ENCODE measurements at regions not wholly inside any gene's neighbourhood (a gene's known extent, or its start where the extent isn't known, plus 50 kb on each side); places are given as distances from the start of the nearest gene placed in this dataset.

DNA sequence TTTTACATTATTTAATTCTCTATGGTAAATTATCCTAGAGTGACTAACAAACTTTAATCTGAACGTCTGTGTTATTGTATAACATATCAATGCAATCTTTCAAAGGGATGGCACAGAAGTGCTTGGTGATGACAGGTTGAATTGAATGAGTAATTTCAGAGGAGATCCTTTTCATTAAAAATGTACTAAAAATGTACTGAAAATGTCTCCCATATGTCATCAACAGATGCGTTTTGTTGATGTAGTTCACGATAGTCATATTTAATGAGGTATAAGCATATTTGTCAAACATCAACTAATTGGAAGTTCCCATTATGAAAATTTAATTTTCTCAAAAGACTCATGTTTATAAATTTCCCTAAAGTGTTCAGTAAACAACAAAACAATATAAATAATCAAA is 1434.7 kb upstream of the PCDH20 start:
- DNase-seq (ENCODE audit: low read depth, low spot score): no peak
- no peaks in the 10 kb centered on the region for H3K27me3 ChIP-seq (ENCODE audit: insufficient read depth, insufficient read length)
- H3K9ac ChIP-seq (ENCODE audit: insufficient read length, low read depth): no peak overlapping the region
- H3K4me1 ChIP-seq (ENCODE audit: insufficient read depth, insufficient read length): no peaks in the 10 kb centered on the region
- TF ChIP-seq YY1 (IDR thresholded peaks at IDR 0.05; ENCODE audit: insufficient read depth, insufficient read length): no peak
- H3K9me3 ChIP-seq (ENCODE audit: insufficient read depth, low read length): no peaks in the 10 kb centered on the region
- no peak overlapping the region for H3K4me3 ChIP-seq (ENCODE audit: insufficient read length, low read depth)
- H3K36me3 ChIP-seq (ENCODE audit: insufficient read depth, insufficient read length, low read length): no peaks in the 10 kb centered on the region

DNA sequence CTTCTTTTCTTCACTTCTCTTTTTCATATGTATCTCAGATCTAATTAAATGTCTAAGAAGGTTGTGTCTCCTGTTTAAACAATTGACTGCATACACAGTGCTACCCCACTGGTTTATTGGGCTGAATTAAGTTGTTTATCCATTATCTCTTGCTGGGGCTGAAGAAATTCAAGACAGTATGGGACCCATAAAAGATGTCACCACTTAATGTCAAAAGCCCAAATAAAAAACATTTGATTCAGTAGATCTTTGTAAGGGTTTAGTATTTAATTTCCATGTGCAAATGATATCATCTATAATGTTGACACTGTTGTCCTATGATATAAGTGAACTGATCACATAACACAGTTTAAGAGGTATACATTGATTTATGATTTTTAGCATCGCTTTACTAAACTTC is 1431.9 kb upstream of the PCDH20 start:
- Histone ChIP-seq H3K27me3 (ENCODE audit: insufficient read depth, insufficient read length) (no peaks in the 10 kb centered on the region), H3K4me3 (ENCODE audit: insufficient read length, low read depth) (no peak overlapping the region), H3K9me3 (ENCODE audit: insufficient read depth, low read length) (no peaks in the 10 kb centered on the region), H3K4me1 (ENCODE audit: insufficient read depth, insufficient read length) (no peaks in the 10 kb centered on the region), H3K9ac (ENCODE audit: insufficient read length, low read depth) (no peak overlapping the region), H3K36me3 (ENCODE audit: insufficient read depth, insufficient read length, low read length) (no peaks in the 10 kb centered on the region)
- DNase-seq (ENCODE audit: low read depth, low spot score): no peak
- TF ChIP-seq SUZ12 (IDR thresholded peaks at IDR 0.05; ENCODE audit: extremely low read depth, insufficient read depth, insufficient read length) (no peak), YY1 (IDR thresholded peaks at IDR 0.05; ENCODE audit: insufficient read depth, insufficient read length) (no peak), ZNF274 (IDR thresholded peaks at IDR 0.05; ENCODE audit: low read depth, low read length) (no peak)

DNA sequence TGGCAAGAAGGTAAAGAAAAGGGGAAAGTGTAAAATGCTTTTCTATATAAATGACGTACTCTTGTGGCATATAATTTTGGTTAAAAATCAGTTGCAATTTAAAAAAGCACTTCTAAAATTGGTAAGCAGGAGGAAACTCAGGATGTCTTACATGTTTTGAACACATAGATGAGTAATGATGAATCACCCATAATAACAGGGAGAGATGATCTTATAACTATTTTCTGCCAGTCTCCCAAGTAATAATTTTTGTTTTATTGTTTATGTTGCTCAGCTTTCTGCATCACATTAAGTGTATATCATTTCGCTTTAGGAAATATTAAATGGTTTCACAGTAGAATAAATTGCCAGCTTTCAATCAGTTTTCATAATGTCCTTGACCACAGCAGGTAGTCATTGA is 1430.7 kb upstream of the PCDH20 start:
- no peaks in the 10 kb centered on the region for H3K27me3 ChIP-seq (ENCODE audit: insufficient read depth, insufficient read length)
- H3K9me3 ChIP-seq (ENCODE audit: insufficient read depth, low read length): no peaks in the 10 kb centered on the region
- no peak for DNase-seq (ENCODE audit: low read depth, low spot score)
- no peaks in the 10 kb centered on the region for H3K4me1 ChIP-seq (ENCODE audit: insufficient read depth, insufficient read length)
- no peaks in the 10 kb centered on the region for H3K36me3 ChIP-seq (ENCODE audit: insufficient read depth, insufficient read length, low read length)
- no peak overlapping the region for H3K9ac ChIP-seq (ENCODE audit: insufficient read length, low read depth)
- no peak overlapping the region for H3K4me3 ChIP-seq (ENCODE audit: insufficient read length, low read depth)
- TF ChIP-seq YY1 (IDR thresholded peaks at IDR 0.05; ENCODE audit: insufficient read depth, insufficient read length) (no peak), ZNF274 (IDR thresholded peaks at IDR 0.05; ENCODE audit: low read depth, low read length) (no peak), SUZ12 (IDR thresholded peaks at IDR 0.05; ENCODE audit: extremely low read depth, insufficient read depth, insufficient read length) (no peak)

DNA sequence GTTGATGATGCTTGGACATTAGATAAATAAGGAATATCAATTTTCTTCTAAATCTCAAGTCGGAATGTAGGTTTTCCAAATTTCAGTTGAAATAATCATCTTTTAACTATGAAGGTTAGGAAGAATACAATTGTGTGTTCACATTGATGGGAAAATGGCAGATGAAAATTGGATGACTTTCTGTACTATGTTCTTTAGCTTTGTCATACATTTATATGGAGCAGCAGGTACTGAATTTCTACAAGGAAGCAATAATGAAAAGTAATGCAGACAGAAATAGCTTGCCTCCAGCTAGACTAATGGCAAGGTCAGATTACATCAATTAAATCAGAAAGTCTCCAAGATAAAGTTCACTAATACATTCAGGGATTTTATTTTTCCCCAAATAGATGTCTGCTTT is 1423.7 kb upstream of the PCDH20 start:
- Histone ChIP-seq H3K9ac (ENCODE audit: insufficient read length, low read depth) (no peak overlapping the region), H3K36me3 (ENCODE audit: insufficient read depth, insufficient read length, low read length) (no peaks in the 10 kb centered on the region), H3K4me3 (ENCODE audit: insufficient read length, low read depth) (no peak overlapping the region), H3K27me3 (ENCODE audit: insufficient read depth, insufficient read length) (no peaks in the 10 kb centered on the region), H3K9me3 (ENCODE audit: insufficient read depth, low read length) (no peaks in the 10 kb centered on the region), H3K4me1 (ENCODE audit: insufficient read depth, insufficient read length) (no peaks in the 10 kb centered on the region)
- TF ChIP-seq ZNF274 (IDR thresholded peaks at IDR 0.05; ENCODE audit: low read depth, low read length): no peak
- TF ChIP-seq SUZ12 (IDR thresholded peaks at IDR 0.05; ENCODE audit: extremely low read depth, insufficient read depth, insufficient read length): no peak
- TF ChIP-seq YY1 (IDR thresholded peaks at IDR 0.05; ENCODE audit: insufficient read depth, insufficient read length): no peak
- DNase-seq (ENCODE audit: low read depth, low spot score): no peak

DNA sequence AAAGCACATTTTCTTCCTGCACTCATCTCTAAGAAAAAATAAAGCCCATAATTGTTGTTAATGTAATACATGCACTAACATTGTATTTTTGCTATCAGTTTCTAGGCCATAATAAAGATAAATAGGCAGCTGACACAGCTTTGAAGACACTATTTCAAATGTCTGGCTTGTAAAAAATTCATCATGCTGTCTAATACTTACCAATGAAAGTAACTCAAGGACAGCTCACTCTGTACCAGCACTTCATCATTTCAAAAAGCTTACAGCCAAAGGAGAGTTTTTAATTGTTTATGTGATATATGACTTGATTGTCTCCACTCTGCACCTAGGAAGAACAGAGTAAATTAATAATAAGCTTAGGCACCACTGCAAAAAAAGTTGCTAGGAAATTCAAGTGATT is 1423.3 kb upstream of the PCDH20 start:
- no peaks in the 10 kb centered on the region for H3K9me3 ChIP-seq (ENCODE audit: insufficient read depth, low read length)
- H3K9ac ChIP-seq (ENCODE audit: insufficient read length, low read depth): no peak overlapping the region
- H3K27me3 ChIP-seq (ENCODE audit: insufficient read depth, insufficient read length): no peaks in the 10 kb centered on the region
- H3K36me3 ChIP-seq (ENCODE audit: insufficient read depth, insufficient read length, low read length): no peaks in the 10 kb centered on the region
- no peaks in the 10 kb centered on the region for H3K4me1 ChIP-seq (ENCODE audit: insufficient read depth, insufficient read length)
- TF ChIP-seq ZNF274 (IDR thresholded peaks at IDR 0.05; ENCODE audit: low read depth, low read length): no peak
- DNase-seq (ENCODE audit: low read depth, low spot score): no peak
- no peak overlapping the region for H3K4me3 ChIP-seq (ENCODE audit: insufficient read length, low read depth)

DNA sequence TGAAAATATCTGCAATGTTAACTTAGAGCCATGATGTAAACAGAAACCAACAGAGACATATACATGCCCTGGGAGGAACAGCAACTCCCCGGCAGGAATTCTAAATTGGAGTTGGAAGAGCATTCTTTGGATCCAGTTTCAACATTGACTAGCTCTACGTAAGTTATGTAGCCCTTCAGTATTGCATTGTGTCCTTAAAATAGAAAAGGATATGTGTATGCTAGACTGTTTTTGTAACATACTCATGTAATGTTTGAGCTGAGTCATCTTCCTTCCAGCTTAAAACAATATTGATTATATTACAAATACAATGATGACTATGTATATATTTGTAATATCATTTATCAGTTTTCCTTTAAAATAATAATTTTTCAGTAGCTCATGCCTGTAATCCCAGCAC is 1422.2 kb upstream of the PCDH20 start:
- Histone ChIP-seq H3K9me3 (ENCODE audit: insufficient read depth, low read length) (no peaks in the 10 kb centered on the region), H3K36me3 (ENCODE audit: insufficient read depth, insufficient read length, low read length) (no peaks in the 10 kb centered on the region), H3K4me1 (ENCODE audit: insufficient read depth, insufficient read length) (no peaks in the 10 kb centered on the region), H3K9ac (ENCODE audit: insufficient read length, low read depth) (no peak overlapping the region), H3K4me3 (ENCODE audit: insufficient read length, low read depth) (no peak overlapping the region), H3K27me3 (ENCODE audit: insufficient read depth, insufficient read length) (no peaks in the 10 kb centered on the region)
- no peak for DNase-seq (ENCODE audit: low read depth, low spot score)
- TF ChIP-seq ZNF274 (IDR thresholded peaks at IDR 0.05; ENCODE audit: low read depth, low read length) (no peak), SUZ12 (IDR thresholded peaks at IDR 0.05; ENCODE audit: extremely low read depth, insufficient read depth, insufficient read length) (no peak), YY1 (IDR thresholded peaks at IDR 0.05; ENCODE audit: insufficient read depth, insufficient read length) (no peak)

DNA sequence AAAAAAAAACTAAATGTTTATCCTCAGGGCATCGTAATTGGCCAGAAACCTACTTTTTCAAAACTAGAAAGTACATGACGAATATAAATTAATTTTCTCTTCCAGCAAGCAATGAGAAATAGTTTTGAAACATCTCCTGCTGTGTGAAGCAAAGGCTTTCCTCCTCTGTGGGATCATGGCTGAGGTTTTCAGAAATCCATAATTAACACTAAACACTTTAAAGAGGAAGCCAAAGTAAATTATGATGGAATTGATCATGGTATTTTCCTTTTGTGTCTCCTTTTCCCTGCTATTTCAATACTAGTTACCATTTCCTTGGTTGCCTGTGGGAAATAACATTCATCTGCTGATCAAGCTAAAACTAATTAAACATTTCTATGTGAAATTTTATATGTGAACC is 1413.8 kb upstream of the PCDH20 start:
- H3K27me3 ChIP-seq (ENCODE audit: insufficient read depth, insufficient read length): no peaks in the 10 kb centered on the region
- no peaks in the 10 kb centered on the region for H3K4me1 ChIP-seq (ENCODE audit: insufficient read depth, insufficient read length)
- H3K36me3 ChIP-seq (ENCODE audit: insufficient read depth, insufficient read length, low read length): no peaks in the 10 kb centered on the region
- H3K9me3 ChIP-seq (ENCODE audit: insufficient read depth, low read length): no peaks in the 10 kb centered on the region
- no peak overlapping the region for H3K9ac ChIP-seq (ENCODE audit: insufficient read length, low read depth)
- TF ChIP-seq SUZ12 (IDR thresholded peaks at IDR 0.05; ENCODE audit: extremely low read depth, insufficient read depth, insufficient read length) (no peak), ZNF274 (IDR thresholded peaks at IDR 0.05; ENCODE audit: low read depth, low read length) (no peak)
- no peak overlapping the region for H3K4me3 ChIP-seq (ENCODE audit: insufficient read length, low read depth)
- no peak for DNase-seq (ENCODE audit: low read depth, low spot score)

DNA sequence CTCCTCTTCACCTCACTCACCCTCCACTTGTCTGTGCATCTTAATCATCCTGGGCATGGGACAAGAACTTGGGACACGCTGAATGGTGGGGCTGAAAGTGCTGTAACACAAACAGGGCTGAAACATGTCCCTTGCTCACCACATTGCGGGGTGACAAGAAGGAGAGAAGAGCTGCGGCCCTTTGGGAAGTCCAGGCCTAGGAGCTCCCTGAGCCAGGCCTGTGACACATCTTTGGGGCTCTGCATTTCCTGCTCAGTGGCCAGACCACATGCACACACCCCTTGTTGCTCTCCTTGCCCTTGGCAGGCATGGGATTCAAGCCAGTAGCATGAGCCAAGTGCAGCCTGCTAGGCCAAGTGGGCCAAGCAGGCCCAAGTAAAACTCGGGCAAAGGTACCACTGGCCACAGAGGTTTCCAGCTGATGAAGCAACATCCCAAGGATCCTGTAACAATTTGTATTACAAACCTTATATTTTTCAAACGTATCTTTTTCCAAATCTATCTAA is 1384.3 kb upstream of the PCDH20 start:
- H3K9ac ChIP-seq (ENCODE audit: insufficient read length, low read depth): no peak overlapping the region
- no peaks in the 10 kb centered on the region for H3K36me3 ChIP-seq (ENCODE audit: insufficient read depth, insufficient read length, low read length)
- TF ChIP-seq YY1 (IDR thresholded peaks at IDR 0.05; ENCODE audit: insufficient read depth, insufficient read length): no peak
- no peak for TF ChIP-seq SUZ12 (IDR thresholded peaks at IDR 0.05; ENCODE audit: extremely low read depth, insufficient read depth, insufficient read length)
- TF ChIP-seq ZNF274 (IDR thresholded peaks at IDR 0.05; ENCODE audit: low read depth, low read length): no peak
- no peak overlapping the region for H3K4me3 ChIP-seq (ENCODE audit: insufficient read length, low read depth)
- H3K4me1 ChIP-seq (ENCODE audit: insufficient read depth, insufficient read length): no peaks in the 10 kb centered on the region
- DNase-seq (ENCODE audit: low read depth, low spot score): no peak
- H3K9me3 ChIP-seq (ENCODE audit: insufficient read depth, low read length): no peaks in the 10 kb centered on the region
- H3K27me3 ChIP-seq (ENCODE audit: insufficient read depth, insufficient read length): no peaks in the 10 kb centered on the region
